ENCODE measurements at regions not wholly inside any gene's neighbourhood (a gene's known extent, or its start where the extent isn't known, plus 50 kb on each side); places are given as distances from the start of the nearest gene placed in this dataset.
"Not testable (repeated sequence)": the region's sequence is repeated elsewhere in the genome, so short reads cannot be mapped to it uniquely, and the experiment has no call there.

DNA sequence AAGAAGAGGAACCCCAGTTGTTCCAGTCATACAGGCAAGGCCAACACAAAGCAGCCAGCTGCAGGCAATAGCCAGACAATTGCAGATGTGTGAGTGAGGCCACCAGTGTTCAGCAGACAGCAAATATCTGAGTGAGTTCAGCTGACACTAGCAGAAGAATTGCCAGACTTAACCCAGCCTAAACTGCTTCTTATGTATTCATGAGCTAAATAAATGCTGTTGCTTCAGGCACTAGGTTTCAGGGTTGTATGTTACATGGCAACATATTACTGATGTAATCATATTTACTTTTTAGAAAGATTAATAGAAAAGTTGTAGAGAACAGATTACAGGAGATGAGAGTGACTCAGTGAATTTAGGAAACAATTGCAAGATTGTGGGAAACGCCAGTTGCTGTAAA, 129.8 kb upstream of the CHODL start:
- DNase-seq (ENCODE audit: low read depth) = peak; percentile 29

DNA sequence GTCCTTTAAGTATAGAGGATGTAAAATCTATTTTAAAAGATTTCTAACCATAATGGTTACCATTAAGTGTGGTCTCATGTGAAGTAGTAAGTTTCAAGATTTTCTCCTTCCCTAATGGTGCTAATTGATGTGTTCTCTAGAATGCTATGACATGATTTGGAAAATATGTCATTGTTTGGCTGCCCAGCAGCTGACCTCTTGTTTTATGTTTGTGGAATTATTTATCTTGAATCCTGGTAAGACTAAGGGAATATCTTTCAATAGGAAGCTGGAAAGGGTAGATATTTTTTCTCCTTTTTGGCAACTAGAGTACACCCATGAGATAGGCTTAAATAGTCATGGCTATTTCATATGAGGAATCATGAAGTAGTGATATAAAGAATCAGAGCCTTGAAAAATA, 139.8 kb upstream of the CHODL start:
- DNase-seq (ENCODE audit: low read depth) = peak; percentile 38

DNA sequence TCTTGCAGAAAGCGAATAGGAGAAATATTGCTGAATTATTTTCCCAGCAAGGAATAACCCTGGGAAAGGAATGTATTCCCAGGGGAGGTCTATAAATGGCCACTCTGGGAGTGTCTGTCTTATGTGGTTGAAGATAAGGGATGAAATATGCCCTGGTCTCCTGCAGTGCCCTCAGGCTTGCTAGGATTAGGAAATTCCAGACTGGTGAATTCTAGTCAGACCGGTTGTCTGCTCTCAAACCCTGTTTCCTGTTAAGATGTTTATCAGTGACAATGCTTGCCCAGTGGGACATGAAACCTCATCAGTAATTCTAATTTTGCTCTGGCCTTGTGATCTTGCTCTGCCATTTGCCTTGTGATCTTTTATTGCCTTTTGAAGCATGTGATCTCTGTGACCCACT, 148.2 kb upstream of the CHODL start:
- not testable (repeated sequence) for DNase-seq (ENCODE audit: low read depth)

GRCh38 chr21:18089786-18090185, 154.8 kb upstream of the CHODL start:
- DNase-seq (ENCODE audit: low read depth) = no peak

DNA sequence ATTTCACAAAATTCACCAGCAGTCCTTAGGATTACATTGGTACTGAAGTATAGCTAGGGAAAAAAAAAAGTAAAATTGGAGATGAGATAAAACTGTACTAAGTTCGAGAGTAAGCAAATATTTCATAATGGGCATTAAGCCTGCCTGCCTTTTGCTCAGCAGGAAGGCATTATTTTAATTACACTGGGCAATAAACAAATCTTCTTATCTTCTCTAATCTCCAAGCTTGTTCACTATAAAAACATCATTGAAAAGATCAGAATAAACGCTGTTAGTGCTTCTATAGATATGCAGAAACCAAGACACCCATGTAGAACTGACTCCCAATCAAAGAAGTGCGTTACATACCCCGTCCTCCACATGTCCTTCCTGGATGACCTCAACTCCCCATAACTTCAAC, 174.2 kb upstream of the CHODL start:
- no peak for DNase-seq (ENCODE audit: low read depth)

DNA sequence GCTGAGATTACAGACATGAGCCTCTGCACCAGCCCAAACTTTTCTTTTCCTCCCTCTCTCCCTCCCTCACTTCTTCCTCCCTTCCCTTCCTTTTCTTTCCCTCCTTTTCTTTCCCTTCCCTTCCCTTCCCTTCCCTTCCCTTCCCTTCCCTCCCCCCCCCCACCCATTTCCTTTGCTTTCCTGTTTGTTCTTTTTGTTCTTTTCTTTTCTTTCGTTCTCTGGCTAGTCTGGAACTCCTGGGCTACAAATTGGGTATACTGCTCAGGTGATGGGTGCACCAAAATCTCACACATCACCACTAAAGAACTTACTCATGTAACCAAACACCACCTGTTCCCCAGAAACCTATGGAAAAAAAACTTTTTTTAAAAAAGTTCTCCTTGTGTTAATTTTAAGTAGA, 174.8 kb upstream of the CHODL start:
- DNase-seq (ENCODE audit: low read depth) = no peak

DNA sequence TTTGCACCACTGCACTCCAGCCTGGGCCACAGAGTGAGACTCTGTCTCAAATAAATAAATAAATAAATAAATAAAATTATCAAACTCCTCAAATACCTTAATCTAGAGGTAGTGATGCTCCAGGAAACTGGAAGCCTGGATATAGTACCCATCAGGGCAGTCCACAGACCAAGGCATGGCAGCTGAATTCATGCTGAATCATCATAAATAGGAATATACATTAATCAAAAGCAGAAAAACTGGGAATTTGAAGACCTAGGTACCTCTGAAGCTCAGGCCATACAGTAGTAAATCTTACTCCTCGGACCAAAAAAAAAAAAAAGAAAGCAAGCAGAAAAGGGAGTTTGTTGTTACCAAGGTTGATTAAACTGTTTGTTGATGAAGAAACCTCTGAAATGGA, 184.2 kb upstream of the CHODL start:
- no peak for DNase-seq (ENCODE audit: low read depth)

GRCh38 chr21:18058731-18059398, 185.8 kb upstream of the CHODL start:
- no peak for DNase-seq (ENCODE audit: low read depth)

DNA sequence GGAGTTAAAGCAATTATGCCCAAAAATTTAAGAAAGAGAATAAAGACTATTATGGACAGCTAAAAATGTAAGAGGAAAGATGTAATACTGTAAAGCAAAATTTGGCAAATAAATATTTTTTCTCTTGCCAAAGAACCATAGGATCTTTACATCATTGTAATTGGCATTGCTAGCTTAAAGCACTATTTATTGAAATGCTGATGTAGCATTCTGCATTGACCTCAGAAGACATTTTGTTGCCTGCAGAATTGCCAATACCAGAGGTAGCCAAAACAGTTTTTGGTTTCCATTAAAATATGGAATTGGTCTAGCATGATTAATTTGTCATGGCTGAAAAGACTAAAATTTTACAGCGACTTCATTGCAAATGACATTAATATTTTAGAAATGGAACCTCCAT, 191.5 kb upstream of the CHODL start:
- DNase-seq (ENCODE audit: low read depth) = no peak

GRCh38 chr21:18049461-18049860, 195.2 kb upstream of the CHODL start:
- no peak for DNase-seq (ENCODE audit: low read depth)

DNA sequence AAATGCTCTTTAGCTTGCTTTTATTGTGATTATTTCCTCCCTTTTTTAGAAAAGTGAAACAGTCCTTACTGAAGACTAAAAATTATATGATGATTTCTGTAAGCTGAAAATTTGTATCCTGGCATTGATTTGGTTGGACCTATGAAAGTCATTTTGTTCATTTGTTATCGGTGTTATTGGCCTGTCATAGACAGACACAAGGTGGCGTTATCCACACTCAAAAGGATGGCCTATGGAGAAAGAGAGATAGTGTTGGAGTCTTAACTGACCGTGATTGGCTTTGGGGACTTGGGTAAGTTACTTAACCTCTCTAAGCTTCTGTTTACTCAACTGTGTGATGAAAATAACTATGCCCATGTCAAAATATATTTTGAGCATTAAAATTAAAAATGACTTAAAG, 203.6 kb upstream of the CHODL start:
- peak; percentile 28 for DNase-seq (ENCODE audit: low read depth)

DNA sequence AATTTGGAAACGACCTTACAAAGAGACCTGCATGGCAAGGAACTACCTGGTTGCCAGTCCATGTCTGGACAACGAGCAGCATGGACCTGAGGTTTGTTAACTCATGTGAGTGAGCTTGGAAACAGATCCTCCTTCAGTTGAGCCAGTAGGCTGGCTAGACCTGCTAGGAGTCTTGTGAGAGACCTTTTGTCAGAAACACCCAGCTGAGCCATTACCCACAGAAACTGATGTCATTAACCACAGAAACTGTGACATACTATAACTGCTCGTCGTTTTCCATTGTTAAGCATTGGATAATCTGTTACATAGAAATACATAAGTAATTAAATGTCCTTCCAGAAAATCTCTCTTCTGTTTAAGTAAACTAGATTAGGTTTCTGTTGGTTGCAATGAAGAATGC, 211.1 kb upstream of the C21orf91 start:
- DNase-seq (ENCODE audit: low read depth) = no peak

GRCh38 chr21:18026359-18026758, 207.2 kb upstream of the C21orf91 start:
- no peak for DNase-seq (ENCODE audit: low read depth)

GRCh38 chr21:18023711-18024110, 204.6 kb upstream of the C21orf91 start:
- no peak for DNase-seq (ENCODE audit: low read depth)

DNA sequence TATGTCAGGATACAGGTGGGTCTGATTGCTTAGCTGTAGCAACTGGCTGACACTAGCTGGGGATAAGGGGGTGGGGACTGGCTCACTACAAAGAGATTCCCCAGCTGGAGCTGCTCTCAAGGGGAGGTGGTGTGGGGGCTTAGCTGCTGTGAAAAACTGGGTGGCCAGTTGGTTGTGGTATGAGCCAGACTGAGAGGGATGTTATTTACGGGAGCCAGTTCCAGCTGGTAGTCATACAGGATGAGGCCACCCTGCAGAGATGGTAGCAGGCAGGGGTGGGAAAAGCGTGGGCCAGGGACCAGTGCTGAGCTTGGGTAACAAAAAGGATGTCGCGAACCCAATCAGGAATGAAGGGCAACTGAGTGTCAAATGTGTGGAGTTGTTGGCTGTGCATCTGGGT, 204.0 kb upstream of the C21orf91 start:
- DNase-seq (ENCODE audit: low read depth) = no peak

DNA sequence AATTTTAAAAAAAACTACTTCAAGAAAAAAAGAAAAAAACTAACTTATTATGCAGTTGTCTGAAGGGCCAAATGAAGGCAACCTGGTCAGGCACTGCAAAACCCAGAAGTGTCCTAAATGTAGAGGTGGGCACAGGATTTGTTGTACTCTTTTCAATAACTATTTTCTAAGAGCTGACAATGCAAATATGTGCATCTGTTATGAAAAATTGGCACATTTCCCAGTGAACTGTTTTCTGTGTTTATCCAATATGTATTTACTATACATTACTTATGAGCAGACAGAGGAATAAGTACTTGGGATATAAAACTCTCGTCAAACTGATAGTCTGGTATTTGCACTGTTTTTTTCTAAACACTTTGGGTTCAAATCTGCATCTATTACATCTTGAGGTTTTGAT, 188.0 kb upstream of the C21orf91 start:
- DNase-seq (ENCODE audit: low read depth) = no peak

- DNase-seq (ENCODE audit: low read depth) = no peak
Measured at GRCh38 chr21:18006691-18007090, 187.5 kb upstream of the C21orf91 start.

DNA sequence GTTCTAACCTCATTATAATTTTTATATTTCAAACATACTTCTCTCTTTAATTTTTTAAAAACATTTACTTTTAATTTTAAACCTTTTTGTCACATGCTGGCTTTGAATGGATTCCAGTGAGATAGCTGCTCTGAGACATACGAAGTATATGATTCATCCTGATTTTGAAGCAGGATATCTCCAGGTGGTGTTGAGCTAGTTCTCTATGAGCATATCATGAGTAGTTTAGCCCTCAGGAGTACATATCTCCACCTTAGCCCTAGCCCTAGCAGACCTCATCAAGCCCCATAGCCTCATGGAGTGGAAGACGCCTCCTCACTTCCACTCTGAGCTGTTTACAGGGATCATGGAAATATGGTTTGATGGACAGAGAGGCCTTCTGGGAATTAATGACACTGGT, 183.2 kb upstream of the C21orf91 start:
- no peak for DNase-seq (ENCODE audit: low read depth)

DNA sequence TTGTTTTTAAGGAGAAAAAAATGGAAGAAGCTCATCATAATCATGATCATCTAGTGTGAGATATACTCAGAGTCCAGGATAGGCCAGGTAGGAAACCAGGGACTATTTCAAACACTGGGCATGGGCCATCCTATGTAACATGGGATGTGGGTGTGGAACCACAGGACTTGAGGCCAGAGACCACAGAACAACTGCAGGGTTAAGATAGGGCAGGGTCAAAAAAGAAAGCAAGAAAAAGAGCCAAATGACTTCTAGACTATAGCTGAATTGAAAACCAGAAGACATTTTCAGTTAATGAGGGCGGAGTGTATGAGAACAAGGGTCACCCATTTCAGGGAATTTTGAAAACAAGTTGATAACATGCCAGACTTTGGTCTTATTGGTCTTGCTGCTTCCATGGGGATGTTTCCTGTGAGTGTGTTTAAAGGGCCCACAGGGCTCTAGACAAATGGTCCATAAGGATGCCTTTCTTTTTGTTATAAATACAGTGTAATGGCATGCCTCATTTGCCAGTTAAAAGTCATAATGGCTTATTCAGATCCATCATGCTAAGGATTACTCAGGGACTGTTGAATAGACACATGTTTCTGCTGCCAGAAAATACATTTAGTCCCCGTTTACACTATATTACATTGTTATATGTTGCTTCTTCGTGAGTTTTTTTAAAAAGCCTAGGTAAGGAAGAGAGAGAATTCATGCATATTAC, 182.0 kb upstream of the C21orf91 start:
- DNase-seq (ENCODE audit: low read depth) = no peak

DNA sequence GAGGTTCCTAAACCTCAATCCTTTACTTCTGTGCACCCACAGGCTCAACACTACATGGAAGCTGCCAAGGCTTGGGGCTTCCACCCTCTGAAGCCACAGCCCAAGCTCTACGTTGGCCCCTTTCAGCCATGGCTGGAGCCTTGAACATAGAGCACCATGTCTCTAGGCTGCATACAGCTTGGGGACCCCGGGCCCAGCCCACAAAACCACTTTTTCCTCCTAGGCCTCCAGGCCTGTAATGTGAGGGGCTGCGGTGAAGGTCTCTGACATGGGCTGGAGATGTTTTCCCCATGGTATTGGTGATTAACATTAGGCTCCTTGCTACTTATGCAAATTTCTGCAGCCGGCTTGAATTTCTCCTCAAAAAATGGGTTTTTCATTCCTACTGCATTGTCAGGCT, 179.4 kb upstream of the C21orf91 start:
- DNase-seq (ENCODE audit: low read depth) = not testable (repeated sequence)

- DNase-seq (ENCODE audit: low read depth) = no peak
Measured at GRCh38 chr21:17989780-17990179, 170.6 kb upstream of the C21orf91 start.

DNA sequence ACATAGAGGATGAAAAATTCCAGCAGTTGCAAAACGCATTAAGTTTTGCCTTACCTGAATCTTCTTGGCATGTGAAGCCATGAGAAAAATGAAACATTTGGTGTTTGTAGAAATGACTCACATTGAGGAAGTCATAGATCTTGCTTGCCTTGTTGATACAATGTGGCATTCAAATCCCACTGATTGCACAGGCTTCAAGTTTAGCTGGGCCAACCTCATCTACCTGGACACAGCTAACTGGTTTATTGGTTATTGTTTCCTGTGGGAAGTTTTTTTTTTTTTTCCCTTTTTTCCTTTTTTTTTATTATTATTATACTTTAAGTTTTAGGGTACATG, 168.9 kb upstream of the C21orf91 start:
- DNase-seq (ENCODE audit: low read depth) = no peak

GRCh38 chr21:17987382-17988101, 168.4 kb upstream of the C21orf91 start:
- no peak for DNase-seq (ENCODE audit: low read depth)

All from forelimb muscle (tissue), 1 donor.